Smooth muscle cell (in vitro differentiated cells): ENCODE measurements at regions not wholly inside any gene's neighbourhood (a gene's known extent, or its start where the extent isn't known, plus 50 kb on each side); places are given as distances from the start of the nearest gene placed in this dataset.
A peak's percentile ranks its signal among the peaks of the same experiment; 100 is the strongest.

Experiments used
- DNase-seq: peaks from one replicate; lab custom pipeline; 2025; ENCODE audit not compliant: unreplicated experiment; lab: John Stamatoyannopoulos, UW
- H2AFZ ChIP-seq: fragments of 200-600 bp; sonication (generic); 2 replicates; pipeline ENCODE4 v1.6.0; 2016; ENCODE audit warnings: antibody characterized with exemption, low read depth, mild to moderate bottlenecking
- H3F3A ChIP-seq: fragments of 200-600 bp; sonication (generic); 2 replicates; pipeline ENCODE4 v1.6.0; 2017; ENCODE audit warnings: antibody characterized with exemption, low read depth
- H3K27ac ChIP-seq: fragments of 200-600 bp; sonication (generic); 2 replicates; pipeline ENCODE4 v1.5.1; 2016; ENCODE audit warnings: low read depth, mild to moderate bottlenecking
- H3K27me3 ChIP-seq: fragments of 200-600 bp; sonication (generic); 2 replicates; pipeline ENCODE4 v1.6.1; 2016; ENCODE audit warnings: low read depth, mild to moderate bottlenecking
- H3K36me3 ChIP-seq: fragments of 200-600 bp; sonication (generic); 2 replicates; pipeline ENCODE4 v1.5.1; 2016; ENCODE audit warnings: low read depth
- H3K4me1 ChIP-seq: fragments of 200-600 bp; sonication (generic); 2 replicates; pipeline ENCODE4 v1.5.1; 2016; ENCODE audit warnings: low read depth
- H3K4me2 ChIP-seq: fragments of 200-600 bp; sonication (generic); 2 replicates; pipeline ENCODE4 v1.6.0; 2016; ENCODE audit warnings: mild to moderate bottlenecking
- H3K4me3 ChIP-seq: fragments of 200-600 bp; sonication (generic); 2 replicates; pipeline ENCODE4 v1.5.1; 2016; ENCODE audit warnings: mild to moderate bottlenecking
- H3K79me2 ChIP-seq: fragments of 200-600 bp; sonication (generic); 2 replicates; pipeline ENCODE4 v1.6.0; 2016; ENCODE audit warnings: low read depth, mild to moderate bottlenecking
- H3K9ac ChIP-seq: fragments of 200-600 bp; sonication (generic); 2 replicates; pipeline ENCODE4 v1.6.0; 2016; ENCODE audit warnings: low read depth
- H3K9me3 ChIP-seq: fragments of 200-600 bp; sonication (generic); replicated peaks from 2 replicates; pipeline ENCODE4 v1.5.1; 2016; ENCODE audit warnings: low read depth
- H4K20me1 ChIP-seq: fragments of 200-600 bp; sonication (generic); 2 replicates; pipeline ENCODE4 v1.6.0; 2016; ENCODE audit warnings: low read depth
- WGBS: methylation state at CpG from one replicate; pipeline ENCODE4 v1.1.7; 2016; ENCODE audit warnings: low lambda C conversion rate; 5-methylcytosine and 5-hydroxymethylcytosine counted together
- TF ChIP-seq, protein P1 (sequence below): fragments of 200-600 bp; sonication (generic); IDR thresholded peaks from 2 replicates; pipeline ENCODE4 v1.5.1; 2017; ENCODE audit warnings: borderline replicate concordance, mild to moderate bottlenecking, antibody characterized with exemption; ENCODE audit not compliant: insufficient read depth, poor library complexity, severe bottlenecking

DNA sequence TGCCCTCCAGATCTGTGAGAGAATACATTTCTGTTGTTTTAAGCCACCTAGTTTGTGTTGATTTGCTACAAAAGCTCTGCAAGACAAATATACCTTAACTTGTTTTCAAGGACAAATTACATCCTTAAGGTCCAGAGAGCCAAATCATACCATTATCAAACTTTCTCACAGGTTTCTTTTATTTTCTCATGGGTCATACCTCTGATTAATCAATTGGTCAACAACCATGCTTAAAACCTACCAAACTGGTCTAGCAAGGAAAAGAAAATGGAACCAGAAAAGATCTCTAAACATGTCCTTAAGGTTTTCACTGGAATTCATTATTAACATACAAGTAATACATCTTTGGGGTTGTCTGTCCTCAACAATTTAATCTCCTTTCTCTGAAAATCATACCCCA lies 535.0 kb downstream of the CD83 start:
- H3K9me3 ChIP-seq, result no peaks in the 10 kb centered on the region
- H2AFZ ChIP-seq, result no peak overlapping the region
- no peak for DNase-seq
- TF ChIP-seq, protein P1, sequence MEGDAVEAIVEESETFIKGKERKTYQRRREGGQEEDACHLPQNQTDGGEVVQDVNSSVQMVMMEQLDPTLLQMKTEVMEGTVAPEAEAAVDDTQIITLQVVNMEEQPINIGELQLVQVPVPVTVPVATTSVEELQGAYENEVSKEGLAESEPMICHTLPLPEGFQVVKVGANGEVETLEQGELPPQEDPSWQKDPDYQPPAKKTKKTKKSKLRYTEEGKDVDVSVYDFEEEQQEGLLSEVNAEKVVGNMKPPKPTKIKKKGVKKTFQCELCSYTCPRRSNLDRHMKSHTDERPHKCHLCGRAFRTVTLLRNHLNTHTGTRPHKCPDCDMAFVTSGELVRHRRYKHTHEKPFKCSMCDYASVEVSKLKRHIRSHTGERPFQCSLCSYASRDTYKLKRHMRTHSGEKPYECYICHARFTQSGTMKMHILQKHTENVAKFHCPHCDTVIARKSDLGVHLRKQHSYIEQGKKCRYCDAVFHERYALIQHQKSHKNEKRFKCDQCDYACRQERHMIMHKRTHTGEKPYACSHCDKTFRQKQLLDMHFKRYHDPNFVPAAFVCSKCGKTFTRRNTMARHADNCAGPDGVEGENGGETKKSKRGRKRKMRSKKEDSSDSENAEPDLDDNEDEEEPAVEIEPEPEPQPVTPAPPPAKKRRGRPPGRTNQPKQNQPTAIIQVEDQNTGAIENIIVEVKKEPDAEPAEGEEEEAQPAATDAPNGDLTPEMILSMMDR, result no peak
- no peak overlapping the region for H3K27ac ChIP-seq
- no peak overlapping the region for H3K4me3 ChIP-seq
- H3K36me3 ChIP-seq, result no peaks in the 10 kb centered on the region
- H4K20me1 ChIP-seq, result no peaks in the 10 kb centered on the region
- H3K79me2 ChIP-seq, result no peaks in the 10 kb centered on the region
- H3K4me2 ChIP-seq, result no peak overlapping the region
- no peaks in the 10 kb centered on the region for H3F3A ChIP-seq
- H3K27me3 ChIP-seq, result no peaks in the 10 kb centered on the region
- peaks cover 4% of the 10 kb centered on the region for H3K4me1 ChIP-seq
- no peak overlapping the region for H3K9ac ChIP-seq

DNA sequence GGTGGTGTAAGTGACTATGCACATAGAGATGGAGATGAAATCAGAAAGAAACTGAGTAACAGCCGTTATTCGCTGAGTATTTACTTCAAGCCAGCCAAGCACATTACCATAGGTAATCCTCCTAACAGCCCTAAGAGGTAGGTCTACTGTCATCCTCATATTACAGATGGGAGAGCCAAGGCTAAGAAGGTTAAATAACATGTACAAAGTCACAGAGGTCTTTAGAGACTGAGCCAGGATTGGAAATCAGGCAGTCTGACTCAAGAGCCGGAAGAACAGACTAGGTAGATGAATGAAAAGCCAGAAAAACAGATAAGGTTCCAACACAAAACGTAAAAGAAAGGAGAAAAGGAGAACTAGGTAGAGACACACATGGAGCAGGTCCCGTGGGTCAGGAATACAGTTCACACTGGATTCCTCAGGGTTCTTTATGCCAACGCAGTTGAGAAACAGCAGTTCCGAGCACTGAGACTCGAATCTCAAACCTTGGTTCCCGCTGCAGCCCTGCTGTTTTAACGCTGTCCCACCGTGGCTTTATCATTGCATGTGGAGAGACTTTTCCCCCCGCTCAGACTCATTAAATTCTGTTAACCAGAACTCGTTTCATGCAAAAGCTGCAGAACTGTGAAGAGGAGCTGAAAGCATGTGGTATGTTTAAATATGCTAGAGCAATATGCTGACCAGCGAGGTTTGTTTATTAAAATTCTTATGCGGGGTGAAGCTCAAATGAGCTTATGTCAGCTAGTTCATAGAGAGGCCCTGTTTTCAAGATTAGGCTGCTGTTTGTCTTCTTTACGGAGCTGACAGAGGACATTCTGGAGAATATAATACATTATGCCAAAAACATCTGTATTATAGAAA lies 537.9 kb downstream of the CD83 start:
- DNase-seq, result no peak
- H2AFZ ChIP-seq, result peak overlapping the region; percentile 63
- 49% methylated on average over 16 of the region's 16 CpGs for WGBS
- H3K27me3 ChIP-seq, result no peaks in the 10 kb centered on the region
- TF ChIP-seq, protein P1, result no peak
- no peaks in the 10 kb centered on the region for H3K9me3 ChIP-seq
- no peaks in the 10 kb centered on the region for H4K20me1 ChIP-seq
- H3F3A ChIP-seq, result no peaks in the 10 kb centered on the region
- no peak overlapping the region for H3K27ac ChIP-seq
- no peak overlapping the region for H3K4me3 ChIP-seq
- H3K4me2 ChIP-seq, result peak overlapping the region; percentile 57
- no peak overlapping the region for H3K9ac ChIP-seq
- H3K4me1 ChIP-seq, result peaks cover 7% of the 10 kb centered on the region
- H3K36me3 ChIP-seq, result no peaks in the 10 kb centered on the region
- no peaks in the 10 kb centered on the region for H3K79me2 ChIP-seq

DNA sequence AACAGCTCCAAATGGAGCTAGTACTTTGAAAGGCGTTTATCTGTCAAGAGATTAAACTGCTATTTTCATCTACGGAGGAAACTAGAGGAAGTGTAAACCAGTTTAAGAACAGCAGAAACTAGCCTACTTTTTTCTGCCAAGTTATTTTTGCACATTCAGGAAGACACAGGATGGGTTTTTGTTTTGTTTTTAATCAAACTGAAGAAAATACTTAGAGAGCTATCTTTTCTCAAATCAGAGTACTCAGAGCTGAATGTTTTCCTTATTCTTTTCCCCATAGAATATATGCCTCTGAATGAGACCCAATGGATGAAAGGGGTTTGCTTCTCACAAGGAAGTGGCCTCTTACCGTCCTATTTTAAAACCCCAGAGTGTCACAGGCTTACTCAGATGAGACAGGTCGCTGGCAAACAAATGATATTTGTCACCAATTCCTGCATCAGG lies 538.5 kb downstream of the CD83 start:
- Histone ChIP-seq H3K4me3 (no peak overlapping the region), H4K20me1 (no peaks in the 10 kb centered on the region), H3K9ac (no peak overlapping the region), H3K79me2 (no peaks in the 10 kb centered on the region), H3K27ac (no peak overlapping the region), H3K4me1 (peaks cover 14% of the 10 kb centered on the region), H3K36me3 (no peaks in the 10 kb centered on the region), H3K9me3 (no peaks in the 10 kb centered on the region), H3F3A (no peaks in the 10 kb centered on the region), H3K27me3 (no peaks in the 10 kb centered on the region), H2AFZ (peak overlapping the region; percentile 63), H3K4me2 (peak overlapping the region; percentile 57)
- WGBS, result 37% methylated on average over 4 of the region's 4 CpGs
- DNase-seq, result no peak
- TF ChIP-seq, protein P1, result no peak

DNA sequence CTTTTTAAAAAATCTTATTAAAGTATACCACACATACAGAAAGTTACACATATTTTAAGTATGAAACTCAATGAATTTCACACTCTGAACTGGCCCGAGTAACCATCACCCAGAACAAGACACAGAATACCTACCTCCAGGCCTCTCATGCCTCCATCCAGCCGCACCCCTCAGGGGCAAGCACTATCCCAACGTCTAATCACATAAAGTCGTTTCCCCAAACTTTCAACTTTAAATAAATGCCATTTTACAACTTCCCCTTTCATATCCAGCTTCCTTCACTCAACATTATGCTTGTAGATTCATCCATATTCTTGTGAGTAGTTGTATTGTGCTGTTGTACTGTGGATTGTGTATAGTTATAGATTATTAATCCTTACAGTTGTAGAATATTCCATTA lies 539.1 kb downstream of the CD83 start:
- 84% methylated on average over 4 of the region's 4 CpGs for WGBS
- H3K9ac ChIP-seq, result no peak overlapping the region
- H3K9me3 ChIP-seq, result no peaks in the 10 kb centered on the region
- no peaks in the 10 kb centered on the region for H4K20me1 ChIP-seq
- TF ChIP-seq, protein P1, result no peak
- H3K27ac ChIP-seq, result no peak overlapping the region
- no peaks in the 10 kb centered on the region for H3K79me2 ChIP-seq
- peak overlapping the region; percentile 57 for H3K4me2 ChIP-seq
- no peaks in the 10 kb centered on the region for H3K36me3 ChIP-seq
- H3K4me3 ChIP-seq, result no peak overlapping the region
- H3F3A ChIP-seq, result no peaks in the 10 kb centered on the region
- H2AFZ ChIP-seq, result no peak overlapping the region
- peaks cover 19% of the 10 kb centered on the region for H3K4me1 ChIP-seq
- no peak for DNase-seq
- H3K27me3 ChIP-seq, result no peaks in the 10 kb centered on the region
